Astrocyte (in vitro differentiated cells and primary cell): ENCODE measurements at regions not wholly inside any gene's neighbourhood (a gene's known extent, or its start where the extent isn't known, plus 50 kb on each side); places are given as distances from the start of the nearest gene placed in this dataset.

Source experiments
- DNase-seq: peaks from one replicate; pipeline ENCODE4 v3.0.0-alpha.2; 2010; ENCODE audit warnings: low read depth
- FAIRE-seq: peaks from 2 replicates; lab custom pipeline; 2011; peaks lifted over from hg19 to GRCh38; lab: Jason Lieb, UNC
- H2AFZ ChIP-seq: 2 replicates; pipeline ENCODE4 v1.6.0; 2012; ENCODE audit warnings: low read depth, low read length, inconsistent platforms
- H3K27ac ChIP-seq: 2 replicates; pipeline ENCODE4 v1.5.1; 2011; ENCODE audit warnings: low read depth, low read length, inconsistent platforms
- H3K27me3 ChIP-seq: 2 replicates; pipeline ENCODE4 v1.6.0; 2011; ENCODE audit warnings: low read length, inconsistent platforms; ENCODE audit not compliant: insufficient read depth
- H3K36me3 ChIP-seq: 2 replicates; pipeline ENCODE4 v1.5.1; 2011; ENCODE audit warnings: low read length, inconsistent platforms; ENCODE audit not compliant: insufficient read depth
- H3K4me1 ChIP-seq: 2 replicates; pipeline ENCODE4 v1.5.1; 2011; ENCODE audit warnings: low read length, inconsistent platforms; ENCODE audit not compliant: insufficient read depth
- H3K4me2 ChIP-seq: 2 replicates; pipeline ENCODE4 v1.6.0; 2012; ENCODE audit warnings: low read length, inconsistent platforms
- H3K4me3 ChIP-seq: 2 replicates; pipeline ENCODE4 v1.5.1; 2011; ENCODE audit warnings: low read depth, mild to moderate bottlenecking, low read length, inconsistent platforms; ENCODE audit not compliant: insufficient read depth
- H3K79me2 ChIP-seq: 2 replicates; pipeline ENCODE4 v1.6.0; 2012; ENCODE audit warnings: mild to moderate bottlenecking, low read length, inconsistent platforms; ENCODE audit not compliant: insufficient read depth
- H3K9ac ChIP-seq: 2 replicates; pipeline ENCODE4 v1.6.0; 2012; ENCODE audit warnings: mild to moderate bottlenecking, low read length, inconsistent platforms
- H3K9me3 ChIP-seq: 2 replicates; pipeline ENCODE4 v1.5.1; 2012; ENCODE audit warnings: low read depth, mild to moderate bottlenecking, low read length, inconsistent platforms; ENCODE audit not compliant: insufficient read depth
- H4K20me1 ChIP-seq: 2 replicates; pipeline ENCODE4 v1.6.0; 2012; ENCODE audit warnings: low read length, inconsistent platforms; ENCODE audit not compliant: insufficient read depth
- H3K27ac Mint-ChIP-seq: one replicate; pipeline ENCODE4 v1.8.0; 2021; ENCODE audit warnings: mild to moderate bottlenecking, mixed read lengths; ENCODE audit not compliant: unreplicated experiment
- H3K27me3 Mint-ChIP-seq: one replicate; pipeline ENCODE4 v1.8.0; 2021; ENCODE audit warnings: low read depth, mixed read lengths; ENCODE audit not compliant: unreplicated experiment
- H3K36me3 Mint-ChIP-seq: one replicate; pipeline ENCODE4 v1.8.0; 2021; ENCODE audit warnings: low read depth, mixed read lengths; ENCODE audit not compliant: unreplicated experiment
- H3K4me1 Mint-ChIP-seq: one replicate; pipeline ENCODE4 v1.8.0; 2021; ENCODE audit warnings: low read depth, mixed read lengths; ENCODE audit not compliant: unreplicated experiment
- H3K4me3 Mint-ChIP-seq: one replicate; pipeline ENCODE4 v1.8.0; 2021; ENCODE audit warnings: mild to moderate bottlenecking, moderate library complexity, mixed read lengths; ENCODE audit not compliant: unreplicated experiment
- H3K9me3 Mint-ChIP-seq: one replicate; pipeline ENCODE4 v1.8.0; 2021; ENCODE audit warnings: mild to moderate bottlenecking, mixed read lengths; ENCODE audit not compliant: unreplicated experiment
- CTCF ChIP-seq: IDR thresholded peaks from 2 replicates; pipeline ENCODE4 v1.5.1; 2011; ENCODE audit warnings: low read depth, mild to moderate bottlenecking, inconsistent platforms, low read length, moderate library complexity; ENCODE audit not compliant: insufficient read depth
- EZH2 ChIP-seq: IDR thresholded peaks from 2 replicates; pipeline ENCODE4 v1.6.1; 2012; ENCODE audit warnings: mild to moderate bottlenecking, low read length, inconsistent platforms; ENCODE audit not compliant: insufficient read depth

GRCh38 chr16:48047720-48048119 lies 108.1 kb downstream of the ABCC12 start:
- Mint-ChIP-seq H3K27ac (no peak overlapping the region), H3K4me3 (no peak overlapping the region), H3K36me3 (no peaks in the 10 kb centered on the region), H3K27me3 (peaks cover 26% of the 10 kb centered on the region), H3K9me3 (no peaks in the 10 kb centered on the region), H3K4me1 (no peaks in the 10 kb centered on the region)
- Histone ChIP-seq H3K36me3 (no peaks in the 10 kb centered on the region), H3K4me2 (no peak overlapping the region), H4K20me1 (no peaks in the 10 kb centered on the region), H3K27me3 (peaks cover 10% of the 10 kb centered on the region), H2AFZ (no peak overlapping the region), H3K4me3 (no peak overlapping the region), H3K27ac (no peak overlapping the region), H3K9ac (no peak overlapping the region), H3K9me3 (no peaks in the 10 kb centered on the region), H3K79me2 (no peaks in the 10 kb centered on the region), H3K4me1 (peaks cover under 1% of the 10 kb centered on the region)
- DNase-seq (no peak), FAIRE-seq (no peak)
- TF ChIP-seq CTCF (no peak), EZH2 (no peak)

- no peaks in the 10 kb centered on the region for H3K4me1 Mint-ChIP-seq
These were observed 108.6 kb downstream of the ABCC12 start for GRCh38 chr16:48047241-48047640.

More at GRCh38 chr16:48047241-48047640, 108.6 kb downstream of the ABCC12 start:
- H3K27me3 Mint-ChIP-seq = peaks cover 26% of the 10 kb centered on the region
- no peaks in the 10 kb centered on the region for H3K9me3 Mint-ChIP-seq
- no peaks in the 10 kb centered on the region for H3K9me3 ChIP-seq
- no peak overlapping the region for H3K9ac ChIP-seq
- H3K27me3 ChIP-seq = peaks cover 10% of the 10 kb centered on the region
- H3K4me1 ChIP-seq = no peaks in the 10 kb centered on the region
- no peak overlapping the region for H3K27ac ChIP-seq
- H3K4me3 Mint-ChIP-seq = no peak overlapping the region
- no peak for FAIRE-seq
- H3K79me2 ChIP-seq = no peaks in the 10 kb centered on the region
- H3K27ac Mint-ChIP-seq = no peak overlapping the region
- no peak overlapping the region for H3K4me2 ChIP-seq
- DNase-seq = no peak
- no peaks in the 10 kb centered on the region for H3K36me3 ChIP-seq
- H3K36me3 Mint-ChIP-seq = no peaks in the 10 kb centered on the region
- no peaks in the 10 kb centered on the region for H4K20me1 ChIP-seq
- no peak overlapping the region for H3K4me3 ChIP-seq
- TF ChIP-seq CTCF (no peak), EZH2 (no peak)
- H2AFZ ChIP-seq = no peak overlapping the region
